A172 (cell line): ENCODE measurements at regions not wholly inside any gene's neighbourhood (a gene's known extent, or its start where the extent isn't known, plus 50 kb on each side); places are given as distances from the start of the nearest gene placed in this dataset.
"Not testable (repeated sequence)": the region's sequence is repeated elsewhere in the genome, so short reads cannot be mapped to it uniquely, and the experiment has no call there.

Source experiments
- DNase-seq: peaks from one replicate; pipeline ENCODE4 v3.0.0-alpha.2; 2015; ENCODE audit warnings: low spot score

DNA sequence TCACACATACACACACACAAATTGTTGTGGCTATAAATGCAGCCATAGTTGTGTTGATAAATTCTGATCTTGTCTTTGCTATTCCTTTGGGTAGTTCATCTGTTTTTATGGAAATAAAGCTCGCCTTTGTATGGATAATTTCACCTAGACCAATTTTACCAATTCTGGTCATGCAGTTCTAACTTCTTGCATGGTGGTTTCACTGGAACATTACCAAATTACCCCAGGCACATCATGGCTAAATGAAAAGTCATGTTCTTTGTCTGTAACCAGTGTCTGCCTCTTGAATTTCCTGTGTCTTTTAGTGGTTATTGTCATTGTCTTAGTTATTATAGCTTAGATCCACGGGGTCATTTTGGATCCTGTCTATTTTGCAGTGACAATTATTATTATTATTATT lies 50.3 kb upstream of the TMC1 start:
- no peak for DNase-seq

DNA sequence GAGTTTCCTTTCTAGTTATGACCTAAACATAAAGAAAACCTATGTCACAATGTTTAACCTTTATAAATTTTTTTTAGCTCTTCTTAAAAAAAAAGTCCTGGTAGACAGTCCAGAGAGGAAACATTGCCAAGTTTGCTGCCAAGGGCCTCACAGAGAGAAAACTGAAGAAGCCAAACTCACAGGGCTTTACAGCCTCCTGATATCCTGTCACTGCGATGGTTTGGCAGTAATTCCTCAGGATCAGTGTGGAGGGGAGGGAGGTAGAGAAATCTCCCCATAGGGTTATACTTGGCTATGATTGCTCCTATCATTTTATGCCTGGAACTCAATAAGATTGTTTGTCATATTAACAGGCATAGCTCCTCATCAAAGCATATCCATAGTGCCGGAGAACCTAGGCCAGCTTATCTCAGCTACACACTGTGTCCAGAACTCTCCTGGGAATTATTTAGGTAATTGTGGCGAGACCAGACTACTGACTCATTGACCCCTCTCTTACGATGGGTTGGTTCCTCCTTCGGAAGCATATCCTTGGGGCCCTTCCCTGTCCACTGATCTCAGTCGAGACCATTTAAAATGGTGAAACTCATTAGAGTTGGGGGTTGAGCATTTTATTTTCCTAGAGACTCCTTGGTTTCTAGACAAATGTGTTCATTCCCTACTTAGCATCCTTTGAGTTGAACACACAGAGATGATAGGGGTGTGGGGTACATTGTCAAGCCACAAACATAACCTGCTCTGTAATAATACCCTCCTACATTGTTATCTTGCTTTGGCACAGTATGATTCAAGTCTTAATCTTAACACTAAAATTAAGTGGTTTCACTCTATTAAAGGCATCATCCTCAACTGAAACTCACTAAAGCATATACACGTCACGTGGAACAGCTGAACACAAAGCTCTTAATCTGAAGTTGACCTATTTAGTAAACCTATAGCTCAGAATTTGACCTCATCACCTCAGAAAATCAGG lies 53.4 kb upstream of the TMC1 start:
- DNase-seq: no peak

DNA sequence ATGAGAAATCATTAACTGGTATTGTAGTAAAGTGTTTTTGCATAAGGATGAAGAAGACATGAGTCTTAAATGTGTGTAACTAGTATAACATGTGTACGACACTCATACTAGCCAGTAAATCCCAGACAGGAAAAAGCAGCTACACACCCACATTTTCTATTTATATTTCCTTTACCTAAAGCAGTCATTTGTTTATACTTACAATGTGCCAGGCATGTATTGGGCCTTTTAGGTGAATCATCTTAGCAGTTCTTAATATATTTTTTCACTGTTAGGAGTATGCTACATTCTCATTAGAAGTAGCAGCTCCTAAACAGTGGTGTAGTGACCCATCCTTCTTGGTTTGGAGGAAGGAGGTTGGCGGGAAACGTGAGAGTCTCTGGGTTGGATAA lies 55.8 kb upstream of the TMC1 start:
- peak; percentile 21 for DNase-seq

DNA sequence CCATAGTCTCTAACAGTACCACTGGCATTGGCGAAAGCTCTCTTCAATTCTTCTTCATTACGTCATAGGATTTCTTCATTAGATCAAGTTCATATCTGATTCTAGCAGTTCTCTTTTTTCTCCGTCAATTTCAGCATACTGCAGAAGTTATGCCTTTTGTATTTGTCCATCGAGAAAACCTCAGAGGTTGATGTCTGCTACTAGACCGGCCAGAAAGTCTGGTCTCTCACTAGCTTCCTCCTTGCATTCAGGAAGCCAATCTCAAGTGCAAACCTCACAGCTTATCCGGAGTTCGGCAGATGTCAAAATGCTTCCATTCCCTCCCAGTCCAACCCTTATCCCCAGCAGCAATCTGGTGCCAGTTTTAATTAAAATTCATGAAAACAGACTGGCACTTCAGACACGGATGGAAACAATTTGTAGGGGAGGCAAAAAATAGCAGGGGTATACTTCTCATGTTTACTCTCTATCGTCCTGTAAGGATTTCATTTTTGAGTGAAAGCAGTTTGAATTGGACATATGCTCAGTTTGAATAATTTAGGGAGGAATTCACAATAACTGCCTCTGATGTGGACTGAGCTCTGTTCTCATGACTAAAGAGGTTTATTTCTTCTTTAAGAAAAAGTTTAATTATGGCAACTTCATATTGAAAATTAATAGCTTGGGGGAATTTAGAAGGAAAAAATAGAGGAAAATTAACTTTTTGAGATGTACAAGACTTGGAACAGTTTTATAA lies 56.4 kb upstream of the TMC1 start:
- DNase-seq: no peak

DNA sequence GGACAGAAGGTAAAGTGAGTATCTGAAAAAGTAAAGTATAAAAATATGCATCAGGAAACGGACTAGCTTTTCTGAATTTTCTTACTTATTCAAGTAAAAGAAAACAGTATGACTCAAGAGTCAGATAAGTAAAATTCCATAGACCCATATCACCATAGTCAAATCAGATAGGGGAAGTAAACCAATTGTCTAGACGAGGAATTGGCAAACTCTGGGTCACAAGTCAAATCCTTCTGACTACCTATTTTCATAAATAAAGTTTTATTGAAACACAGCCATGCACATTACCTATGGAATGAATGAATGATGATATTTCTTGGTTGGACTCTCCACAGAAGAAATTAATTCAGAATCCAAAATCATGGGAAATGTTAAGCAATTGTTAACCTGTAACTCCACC lies 59.1 kb upstream of the TMC1 start:
- peak; percentile 37 for DNase-seq

DNA sequence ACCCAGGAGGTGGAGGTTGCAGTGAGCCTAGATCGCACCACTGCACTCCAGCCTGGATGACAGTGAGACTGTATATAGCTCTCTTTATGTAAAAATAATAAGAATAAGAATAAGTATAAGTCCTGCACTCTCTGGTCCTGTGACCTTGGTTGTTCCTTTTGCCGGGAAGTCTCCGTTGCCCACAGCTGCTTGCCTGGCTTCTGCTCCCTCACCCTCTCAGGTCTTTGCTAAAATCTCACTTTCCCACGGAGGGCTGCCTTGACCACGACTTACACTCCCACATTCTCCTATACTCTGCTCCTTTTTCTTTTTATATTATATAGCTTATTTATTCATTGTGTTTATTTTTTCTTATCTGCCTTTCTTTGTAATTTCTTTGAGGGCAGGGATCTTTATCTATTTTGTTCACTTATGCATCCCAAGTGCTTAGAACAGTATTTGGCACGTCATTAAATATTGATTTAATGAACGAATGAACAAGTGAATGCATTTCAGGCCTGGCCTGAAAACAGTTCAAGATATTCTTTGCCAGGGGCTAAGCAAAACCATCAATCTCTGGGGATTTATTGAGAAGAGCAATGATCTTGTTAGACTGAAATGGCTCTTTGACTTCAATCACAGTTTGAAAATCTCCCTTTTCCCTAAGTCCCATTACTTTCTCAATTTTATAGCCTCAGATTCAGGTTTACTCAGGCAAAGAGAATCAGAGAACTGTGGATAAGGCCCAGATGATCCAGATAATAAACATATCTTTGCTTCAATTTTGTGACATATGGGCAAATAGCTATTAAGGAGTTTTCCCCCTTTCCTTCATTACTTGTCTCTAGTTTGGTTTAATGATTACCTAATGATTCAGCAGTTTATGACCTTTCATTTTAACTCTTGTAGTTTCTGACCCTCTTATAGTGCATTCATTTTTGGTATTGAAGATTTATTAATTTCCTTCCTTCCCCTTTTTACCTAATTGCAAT lies 60.8 kb upstream of the TMC1 start:
- DNase-seq: no peak

DNA sequence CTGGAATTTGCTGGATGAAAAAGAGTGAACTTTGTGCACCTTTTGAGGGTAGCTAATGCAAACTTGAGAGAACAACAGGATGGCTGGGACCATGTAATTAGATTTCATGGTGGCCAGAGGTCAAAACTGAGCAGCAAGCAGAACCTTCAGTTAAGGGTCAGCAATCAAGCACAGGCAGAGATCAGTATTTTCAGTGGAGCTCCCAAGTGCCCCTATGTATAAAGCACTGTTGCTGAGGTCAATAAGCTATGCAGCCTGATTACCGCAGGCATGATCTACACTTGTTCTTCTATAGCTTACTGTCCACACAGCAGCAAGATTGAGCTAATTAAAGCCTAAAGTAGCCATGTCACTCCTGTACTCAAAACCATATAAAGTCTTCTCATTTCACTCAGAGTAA lies 62.1 kb upstream of the TMC1 start:
- DNase-seq: no peak

DNA sequence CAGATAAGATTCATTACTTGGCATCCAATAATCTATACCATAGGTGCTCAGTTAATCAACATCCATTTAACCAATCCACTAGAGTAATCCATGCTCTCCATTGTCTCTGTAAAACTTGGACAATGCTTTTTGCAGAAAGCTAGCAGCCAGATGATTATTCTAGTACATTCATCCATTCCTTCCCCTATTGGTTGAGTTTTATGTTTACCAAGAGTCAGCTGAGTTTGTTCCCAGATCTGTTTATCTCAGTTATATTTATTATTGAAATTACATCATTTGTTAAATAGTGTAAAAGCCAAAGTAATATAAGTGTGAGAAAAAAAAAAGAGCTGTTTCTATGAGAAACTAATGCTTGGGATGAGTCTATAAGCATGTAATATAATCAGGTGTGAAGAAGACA lies 63.3 kb upstream of the TMC1 start:
- DNase-seq: no peak

DNA sequence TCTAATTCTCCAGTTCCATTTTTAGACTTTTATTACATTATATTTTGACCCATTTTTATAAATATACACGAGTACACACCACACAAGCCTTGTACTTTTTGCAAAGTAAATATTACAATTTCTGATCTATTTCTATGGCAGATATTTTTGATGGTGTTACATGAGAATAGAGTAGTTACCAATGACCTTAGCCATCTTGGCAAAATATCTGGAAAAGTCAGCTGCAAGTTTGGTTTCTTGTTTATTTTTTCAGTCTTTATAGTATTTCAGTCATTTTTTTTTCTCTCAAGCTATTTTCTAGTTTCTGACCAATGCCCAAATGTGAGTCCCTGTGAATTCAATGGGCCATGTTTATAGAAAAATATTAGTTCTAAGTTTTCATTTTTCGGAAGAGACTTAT lies 64.0 kb upstream of the TMC1 start:
- no peak for DNase-seq

DNA sequence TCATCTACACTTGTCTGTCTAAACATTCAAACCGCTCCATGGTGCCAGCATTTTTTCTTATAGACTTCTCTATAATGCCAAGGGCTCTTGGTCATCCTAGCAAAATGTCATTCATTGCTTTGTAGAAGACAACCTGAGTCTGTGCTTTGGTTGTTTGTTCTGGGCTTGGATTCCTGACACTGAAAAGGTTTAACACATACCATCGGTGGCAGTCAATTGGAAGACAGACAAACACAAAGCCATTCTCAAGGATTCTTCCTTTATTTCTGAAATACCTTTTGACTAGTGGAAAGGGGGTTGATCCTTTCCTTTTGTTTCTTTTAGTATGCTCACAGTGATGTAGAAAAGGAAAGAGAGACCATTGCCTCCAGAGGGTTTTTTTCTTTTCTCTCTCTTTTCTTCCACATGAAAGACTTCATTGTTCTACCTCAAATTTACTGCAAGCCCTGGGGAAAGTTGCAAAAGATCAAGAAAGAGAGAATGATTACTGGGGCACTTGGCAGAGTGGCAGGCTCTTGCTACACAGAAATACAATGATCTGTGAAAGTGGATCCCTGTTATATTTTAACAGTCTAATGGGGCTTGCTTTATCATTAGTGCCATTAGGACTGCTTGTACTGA lies 66.4 kb upstream of the TMC1 start:
- no peak for DNase-seq

DNA sequence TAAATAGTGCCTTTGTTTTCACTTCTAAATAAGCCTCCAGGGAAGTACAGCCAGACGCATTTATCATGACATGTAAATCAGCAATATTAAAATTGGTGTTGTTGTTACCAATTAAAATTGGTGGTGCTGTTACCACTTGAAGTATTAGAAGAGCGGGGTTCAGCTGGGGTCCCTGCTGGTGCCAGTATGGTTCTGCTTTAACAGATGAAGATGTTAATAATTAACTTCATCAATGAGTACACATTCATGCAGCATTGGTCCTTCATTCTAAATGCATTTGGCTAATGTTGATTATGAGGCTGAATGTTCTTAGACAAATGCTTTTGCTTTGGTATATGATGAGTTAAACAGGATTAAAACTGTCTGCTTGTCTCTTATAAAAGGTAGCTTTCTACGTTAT lies 67.6 kb upstream of the TMC1 start:
- no peak for DNase-seq

DNA sequence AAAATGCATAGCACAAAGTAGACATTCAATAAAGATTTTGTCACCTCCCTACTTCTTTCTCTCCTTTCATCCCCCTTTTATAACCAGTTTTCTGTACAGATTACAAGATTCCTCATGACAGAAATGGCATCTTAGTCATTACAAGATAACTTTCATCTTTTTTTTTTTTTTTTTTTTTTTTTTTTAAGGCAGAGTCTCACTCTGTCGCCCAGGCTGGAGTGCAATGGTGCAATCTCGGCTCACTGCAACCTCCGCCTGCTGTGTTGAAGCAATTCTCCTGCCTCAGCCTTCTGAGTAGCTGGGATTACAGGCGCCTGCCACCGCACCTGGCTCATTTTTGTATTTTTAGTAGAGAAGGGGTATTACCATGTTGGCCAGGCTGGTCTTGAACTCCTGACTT lies 75.2 kb upstream of the TMC1 start:
- not testable (repeated sequence) for DNase-seq

DNA sequence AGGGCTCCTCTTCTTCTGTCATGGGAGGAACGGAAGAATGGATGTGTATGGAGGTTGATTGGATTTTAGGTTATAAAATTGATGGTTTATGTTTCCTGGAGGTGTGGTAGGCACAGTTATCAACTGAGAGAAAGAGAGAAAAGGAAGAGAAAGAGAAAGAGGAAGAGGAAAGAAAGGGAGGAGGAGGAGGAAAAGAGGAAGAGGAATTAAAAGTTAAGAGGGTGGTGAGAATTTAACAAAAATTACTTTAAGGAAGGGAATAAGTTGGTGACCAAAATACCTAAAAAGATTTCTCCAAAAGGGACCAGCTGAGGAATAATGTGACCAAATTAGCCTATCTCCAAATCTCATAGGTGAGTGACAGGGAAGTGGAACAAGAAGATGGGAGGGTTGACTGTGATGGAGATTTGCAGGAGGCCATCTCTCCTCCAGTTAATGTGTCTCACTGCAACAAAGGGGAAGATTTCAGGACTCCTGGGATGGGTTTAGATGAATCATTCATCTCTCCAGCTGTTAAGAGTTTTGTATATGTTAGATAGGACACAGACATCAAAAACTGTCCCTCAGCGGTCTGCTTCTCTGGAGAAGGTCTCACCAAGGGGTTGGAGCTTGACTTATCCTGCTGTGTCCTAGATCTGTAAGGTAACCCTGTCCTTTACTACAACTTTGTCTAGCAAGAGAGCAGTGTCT lies 76.0 kb upstream of the TMC1 start:
- DNase-seq: no peak

DNA sequence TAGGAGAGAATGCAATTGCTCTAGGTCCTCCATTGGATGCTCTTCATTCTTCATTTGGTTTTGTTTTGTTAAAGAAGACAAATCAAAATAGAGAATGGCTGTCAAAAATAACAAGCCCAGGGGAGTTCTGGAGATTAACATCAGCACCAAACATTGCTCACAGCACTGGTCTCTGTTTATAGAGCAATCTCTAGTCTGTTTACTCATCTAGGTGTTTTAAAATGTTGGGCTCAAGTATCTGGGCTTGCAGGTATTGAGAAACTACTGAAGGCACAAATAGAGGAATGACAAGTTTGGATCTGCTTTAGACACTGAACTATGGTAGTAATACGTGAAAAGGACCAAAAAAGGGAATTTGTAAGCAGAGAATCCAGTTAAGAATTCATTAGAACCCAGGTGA lies 77.0 kb upstream of the TMC1 start:
- no peak for DNase-seq

DNA sequence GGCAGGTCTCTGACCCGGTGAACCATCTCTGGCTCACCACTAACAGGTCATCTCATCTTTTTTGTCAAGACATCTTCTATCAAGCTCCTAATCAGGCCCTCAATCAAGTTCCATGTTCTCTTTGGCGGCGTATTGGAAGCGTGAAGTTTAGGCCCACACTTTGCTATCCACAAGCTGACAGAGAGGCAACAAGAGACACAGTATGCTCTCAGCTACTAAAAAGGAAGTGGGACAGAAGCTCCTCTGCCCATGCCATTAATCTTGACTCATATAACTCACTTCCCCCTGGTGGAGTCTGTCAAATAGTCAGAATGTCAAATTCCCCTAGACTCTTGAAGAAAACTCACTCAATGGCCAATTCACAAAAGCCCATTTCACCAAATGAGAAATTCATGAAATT lies 77.6 kb upstream of the TMC1 start:
- peak; percentile 66 for DNase-seq

DNA sequence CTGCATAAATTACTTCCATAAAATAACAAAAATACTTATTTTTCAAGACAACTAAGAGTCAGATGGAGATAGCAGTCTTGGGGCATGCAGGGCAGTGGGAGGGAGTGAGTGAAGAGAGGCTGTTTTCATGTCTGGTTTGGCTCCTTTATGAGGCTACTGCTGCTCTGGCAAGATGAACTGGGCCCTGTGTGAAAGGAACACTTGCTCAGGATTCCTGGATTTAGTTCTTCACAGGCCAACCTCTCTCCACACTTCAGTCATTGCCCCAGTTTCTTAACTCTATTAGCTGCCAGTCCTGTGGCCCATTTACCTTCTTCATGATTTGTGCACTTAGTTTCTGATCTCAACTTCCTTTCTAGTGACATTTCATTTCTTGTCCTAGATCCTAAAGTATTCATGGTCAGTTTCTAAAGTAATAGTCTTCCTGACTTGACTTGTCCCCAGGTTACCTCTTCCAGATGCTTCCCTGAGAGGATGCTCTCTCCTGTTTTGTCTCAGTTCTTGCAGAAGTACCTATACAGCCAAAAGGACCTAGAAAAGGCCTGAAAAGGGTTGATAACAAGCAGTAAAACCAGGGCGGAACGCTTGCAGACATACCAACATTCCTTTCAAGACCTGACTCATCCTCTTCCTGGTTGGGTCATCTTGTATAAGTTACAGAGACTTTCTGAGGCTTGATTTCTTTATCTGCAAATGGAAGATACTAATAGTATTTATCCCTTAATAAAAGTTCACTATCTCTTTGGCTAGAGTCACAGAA lies 77.0 kb upstream of the ZFAND5 start:
- DNase-seq: peak; percentile 94

DNA sequence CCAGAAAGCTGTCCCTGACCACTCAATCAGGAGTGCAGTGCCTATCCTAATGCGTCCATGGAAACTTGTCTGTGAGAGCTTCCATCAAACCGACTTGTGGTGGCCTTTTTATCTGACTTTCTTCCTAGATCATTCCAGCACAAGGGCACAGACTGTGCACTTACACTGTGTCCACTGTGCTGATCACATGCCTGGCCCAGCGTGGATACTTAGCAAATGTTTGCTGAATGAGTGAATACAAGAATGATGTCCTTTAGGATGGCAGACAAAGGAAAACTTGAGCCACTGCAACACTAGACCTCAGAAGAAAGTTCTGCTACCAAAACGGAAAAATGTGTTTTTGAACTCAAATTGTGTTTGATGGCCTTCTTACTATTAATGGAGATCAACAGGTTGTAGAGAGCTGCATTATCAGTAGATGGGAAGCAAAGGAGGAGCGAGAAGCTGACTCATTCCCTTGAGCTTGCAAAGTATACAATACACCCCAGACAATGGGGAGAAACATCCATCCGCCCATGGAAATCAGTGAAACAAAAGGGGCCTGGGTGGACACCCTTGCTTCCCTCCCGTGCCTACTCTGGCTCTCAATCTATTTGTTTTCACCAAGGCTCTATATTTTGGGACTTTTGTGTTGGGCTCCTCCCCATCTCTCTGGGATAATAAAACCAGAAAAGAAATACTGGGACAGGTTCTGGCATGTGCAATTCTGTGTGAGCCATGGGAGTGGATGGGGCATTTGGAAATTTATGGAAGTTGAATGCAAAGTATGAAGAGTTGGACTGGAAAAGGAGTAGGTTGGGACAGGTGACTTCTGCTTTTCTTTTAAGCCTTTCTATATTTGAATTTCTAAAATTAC lies 76.2 kb upstream of the ZFAND5 start:
- peak; percentile 73 for DNase-seq

DNA sequence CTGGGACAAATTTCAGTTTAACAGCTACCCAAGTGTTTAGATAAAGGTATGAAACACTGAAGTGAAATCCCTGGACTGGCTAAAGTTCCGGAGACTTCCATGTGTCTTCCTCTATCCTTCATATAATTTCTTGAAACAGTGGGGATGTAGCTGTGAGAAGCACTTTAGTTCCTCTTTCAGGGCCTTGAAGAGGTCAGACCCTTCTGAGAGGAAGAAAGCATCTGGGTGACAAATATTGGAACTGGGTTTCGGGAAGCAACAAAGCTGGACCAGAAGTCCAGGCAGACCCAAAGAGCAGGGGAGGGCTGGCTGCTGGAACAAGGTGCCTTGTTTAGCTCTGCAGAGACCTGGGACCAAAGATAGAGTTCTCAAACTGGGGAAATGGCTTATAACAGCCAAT lies 75.4 kb upstream of the ZFAND5 start:
- DNase-seq: no peak

DNA sequence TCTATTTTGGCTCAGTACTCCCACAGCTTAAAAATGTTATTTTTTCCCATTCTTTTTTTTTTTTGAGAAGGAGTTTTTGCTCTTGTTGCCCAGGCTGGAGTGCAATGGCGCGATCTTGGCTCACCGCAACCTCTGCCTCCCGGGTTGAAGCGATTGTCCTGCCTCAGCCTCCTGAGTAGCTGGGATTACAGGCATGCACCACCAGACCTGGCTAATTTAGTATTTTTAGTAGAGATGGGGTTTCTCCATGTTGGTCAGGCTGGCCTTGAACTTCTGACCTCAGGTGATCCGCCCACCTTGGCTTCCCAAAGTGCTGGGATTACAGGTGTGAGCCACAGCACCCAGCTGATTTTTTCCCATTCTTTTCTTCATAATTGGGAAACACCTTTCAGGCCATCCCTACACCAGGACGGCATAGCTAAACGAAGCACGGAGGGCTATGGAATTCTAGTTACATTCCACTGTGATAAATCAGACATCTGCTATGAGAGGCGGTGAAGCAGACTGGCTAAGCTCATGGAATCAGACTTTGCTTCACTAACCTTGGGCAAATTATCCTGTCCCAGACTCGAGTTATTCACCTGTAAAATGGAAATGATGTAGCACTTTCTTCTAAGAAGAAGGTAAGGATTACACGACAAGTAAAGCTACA lies 68.7 kb upstream of the ZFAND5 start:
- DNase-seq: peak; percentile 82
